Left ventricle myocardium superior (tissue), 1 donor: ENCODE measurements at regions not wholly inside any gene's neighbourhood (a gene's known extent, or its start where the extent isn't known, plus 50 kb on each side); places are given as distances from the start of the nearest gene placed in this dataset.
A peak's percentile ranks its signal among the peaks of the same experiment; 100 is the strongest.

ENCODE experiments used
- ATAC-seq: fragments of 200-7000 bp; cut with Tn5 transposase; one replicate; pipeline ENCODE4 v1.9.1; 2020; ENCODE audit warnings: mild to moderate bottlenecking, moderate library complexity
- DNase-seq: peaks from one replicate; pipeline ENCODE4 v3.0.0-alpha.2; 2020
- intact Hi-C: fragments of 100-400 bp; cut with micrococcal nuclease; formaldehyde crosslinking; loops from one replicate; pipeline ENCODE4 v1.11.0; 2022
- donor health status: DM: no; HTN: yes; CAD: no; lungs with severe emphysema.

DNA sequence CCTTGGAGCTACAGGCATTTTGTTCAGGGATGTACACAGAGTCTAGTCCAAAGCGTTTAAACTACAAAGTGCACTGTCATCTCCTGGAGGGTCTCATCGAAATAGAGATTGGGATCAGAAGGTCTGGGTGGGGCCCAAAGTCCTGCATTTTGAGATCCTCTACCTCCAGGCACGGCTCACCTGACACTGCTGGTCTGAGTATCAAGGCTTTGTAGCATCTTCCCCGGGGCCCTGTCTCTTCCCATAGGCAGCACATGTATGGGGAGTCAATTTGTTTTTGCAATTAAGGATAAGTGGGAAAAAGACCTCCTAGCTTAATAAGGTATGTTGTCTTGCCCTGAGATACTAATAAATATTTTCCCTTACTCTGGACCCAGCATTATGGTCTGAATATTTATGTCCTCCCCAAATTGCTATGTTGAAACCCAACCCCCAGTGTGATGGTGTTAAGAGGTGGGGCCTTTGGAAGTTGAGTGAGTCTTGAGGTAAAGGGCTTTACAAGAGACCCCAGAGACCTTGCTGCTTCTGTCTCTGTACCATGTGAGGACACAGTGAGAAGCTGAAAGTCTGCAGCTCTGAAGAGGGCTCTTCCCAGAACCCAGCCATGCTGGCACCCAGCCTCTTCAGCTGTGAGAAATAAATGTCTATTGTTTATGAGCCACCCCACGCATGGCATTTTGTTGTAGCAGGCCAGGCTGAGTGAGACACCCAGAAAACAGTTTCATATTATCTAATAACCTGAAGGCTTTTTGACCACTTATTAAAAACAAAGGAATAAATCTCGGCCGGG lies 258.7 kb upstream of the HS6ST1 start:
- ATAC-seq (no peak), DNase-seq (no peak)
- intact Hi-C loops, result no loop called here

DNA sequence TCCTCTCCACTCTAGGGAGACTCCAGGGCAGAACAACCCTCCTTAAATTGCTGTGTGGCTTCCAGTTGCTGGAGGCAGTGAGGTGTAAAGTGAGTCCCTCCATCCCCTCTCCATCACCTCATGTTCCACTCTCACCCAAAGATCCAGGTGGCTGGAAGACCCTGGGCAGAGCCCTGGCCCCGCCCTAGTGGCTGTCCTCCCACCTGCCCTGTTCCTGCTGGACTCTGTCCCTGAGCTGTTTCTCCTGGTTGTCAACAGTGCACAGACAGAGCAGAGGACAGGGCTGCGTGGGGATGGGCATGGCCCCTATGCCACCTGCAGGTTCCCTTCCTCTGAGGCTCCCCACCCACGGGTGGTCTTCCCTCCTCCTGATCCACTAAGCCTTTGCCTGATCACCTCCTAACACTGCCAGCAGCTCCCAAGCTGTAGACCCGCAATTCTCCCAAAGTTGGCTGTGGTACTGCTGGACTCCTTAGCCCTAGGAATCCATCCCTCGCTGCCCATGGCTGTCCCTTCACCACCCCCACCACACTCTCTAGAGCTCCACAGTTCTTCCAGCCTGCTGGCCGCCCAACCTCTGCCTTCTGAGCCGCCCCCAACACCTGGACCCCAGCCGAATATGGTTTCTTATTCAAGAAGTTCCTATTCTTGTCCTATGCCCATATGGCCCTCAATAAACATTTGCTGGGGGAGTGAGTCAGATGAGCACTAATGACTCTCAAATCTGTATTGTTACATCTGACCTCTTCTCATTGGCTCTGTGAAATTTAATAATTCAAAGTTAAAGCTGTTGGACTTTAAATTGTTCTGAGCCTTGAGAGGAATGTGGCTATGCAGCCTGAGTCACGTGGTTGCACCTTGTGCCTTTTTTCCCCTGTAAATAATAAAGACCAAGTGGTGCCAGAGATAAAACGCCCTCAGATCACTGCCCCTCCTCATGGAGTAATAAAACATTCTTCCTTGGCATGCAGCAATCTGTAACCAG lies 260.0 kb upstream of the HS6ST1 start:
- intact Hi-C loops, result no loop called here
- DNase-seq (no peak), ATAC-seq (no peak)

DNA sequence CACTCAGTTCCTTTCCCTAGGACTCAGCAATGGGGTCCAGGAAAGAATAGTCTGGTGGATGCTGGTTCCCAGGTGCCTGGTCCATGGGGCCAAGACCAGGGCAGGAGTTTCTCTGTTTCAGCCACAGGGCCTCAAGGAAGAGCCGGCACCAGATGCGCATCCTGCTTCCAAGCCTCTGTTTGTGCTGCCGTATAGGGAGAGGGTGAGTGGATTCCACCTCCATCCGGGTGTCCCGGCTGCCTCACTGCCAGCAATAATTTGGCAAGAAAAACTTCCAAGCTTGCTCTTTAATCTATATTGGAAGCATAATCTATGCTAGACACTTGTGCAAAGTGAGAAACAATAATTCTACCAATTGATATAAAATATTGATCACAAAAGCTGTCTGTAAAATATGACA lies 261.2 kb upstream of the HS6ST1 start:
- DNase-seq (no peak), ATAC-seq (no peak)
- intact Hi-C loops, result no loop called here

DNA sequence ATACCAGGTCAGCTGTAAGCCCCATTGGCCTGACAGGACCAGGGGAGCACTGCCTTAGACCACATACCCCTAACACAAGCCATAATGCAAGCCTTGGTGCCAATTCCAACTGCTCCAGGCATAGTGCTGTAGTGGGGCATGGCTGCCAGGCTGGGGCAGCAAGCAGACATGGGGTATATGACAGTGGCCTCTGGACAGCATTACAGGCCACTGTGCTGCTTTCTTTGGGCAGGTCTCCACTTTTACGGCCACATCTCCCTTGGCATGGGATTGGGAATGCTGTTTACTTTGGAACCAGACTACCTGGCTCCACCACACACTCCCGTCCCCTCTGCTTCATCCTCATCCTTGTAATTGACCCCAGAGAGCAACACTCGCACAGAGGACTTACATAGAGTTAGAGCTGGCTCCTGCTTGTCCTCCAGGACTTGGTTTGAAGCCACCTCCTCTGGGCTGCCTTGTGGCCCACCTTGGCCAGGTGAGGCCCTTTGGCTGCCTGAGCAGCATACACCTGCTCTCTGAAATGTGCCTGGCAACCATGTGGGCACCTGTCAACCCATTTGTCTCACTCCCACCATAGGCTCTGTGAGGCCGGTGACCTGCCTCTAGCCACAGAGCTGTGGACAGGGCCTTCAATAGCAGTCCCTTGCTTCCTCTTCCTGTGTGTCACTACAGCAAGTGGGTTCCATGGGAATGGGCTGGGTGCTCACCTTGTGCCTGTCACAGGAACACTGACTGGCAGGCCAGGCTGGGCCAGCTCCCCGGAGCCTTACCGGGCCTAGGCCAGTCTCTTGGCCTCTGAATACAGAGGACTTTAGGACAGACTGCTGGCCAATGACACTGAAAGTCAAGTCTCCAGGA lies 262.6 kb upstream of the HS6ST1 start:
- intact Hi-C loops, result no loop called here
- no peak for ATAC-seq
- DNase-seq, result no peak

DNA sequence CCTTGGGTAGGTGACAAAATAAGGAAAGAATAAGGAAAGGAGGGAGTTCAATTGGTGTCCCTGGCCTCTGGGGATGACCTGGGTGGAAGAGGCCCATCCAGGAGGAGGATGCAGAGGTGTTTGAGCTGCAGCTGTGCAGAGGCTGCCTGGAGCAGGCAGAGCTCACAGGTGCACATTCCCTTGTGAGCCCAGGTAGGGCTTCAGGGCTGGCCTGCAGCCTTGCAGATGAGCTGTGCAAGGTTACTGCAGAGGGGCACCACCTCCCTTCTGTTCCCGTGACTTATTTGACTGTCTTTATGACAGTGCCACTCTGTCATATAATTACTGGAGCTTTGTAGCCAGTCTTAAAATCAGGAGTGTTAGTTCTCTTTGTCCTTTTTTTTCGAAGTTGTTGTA lies 263.2 kb upstream of the HS6ST1 start:
- ATAC-seq (no peak), DNase-seq (no peak)
- intact Hi-C loops, result no loop called here

DNA sequence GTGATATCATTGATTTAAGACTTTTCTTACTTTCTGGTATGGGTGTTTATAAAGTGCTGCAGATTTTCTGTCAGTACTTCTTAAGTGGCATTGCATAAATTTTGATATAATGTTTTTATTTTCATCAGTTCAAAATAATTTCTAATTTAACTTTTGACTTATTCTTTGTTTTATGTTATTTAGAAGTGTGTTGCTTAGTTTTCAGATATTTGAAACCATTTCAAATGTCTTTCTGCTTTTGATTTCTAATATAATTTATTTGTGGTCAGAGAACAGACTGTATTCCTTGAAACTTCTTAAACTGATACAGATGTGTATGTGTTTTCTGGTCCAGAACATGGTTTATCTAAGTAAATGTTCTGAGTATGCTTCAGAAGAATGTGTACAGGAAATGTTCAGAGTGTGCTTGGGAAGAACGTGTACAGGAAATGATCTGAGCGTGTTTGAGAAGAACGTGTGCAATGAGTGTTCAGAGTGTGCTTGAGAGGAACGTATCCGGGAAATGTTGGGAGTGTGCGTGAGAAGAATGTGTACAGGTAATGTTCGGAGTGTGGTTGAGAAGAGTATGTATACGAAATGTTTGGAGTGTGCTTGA lies 265.7 kb upstream of the HS6ST1 start:
- DNase-seq, result no peak
- no peak for ATAC-seq

DNA sequence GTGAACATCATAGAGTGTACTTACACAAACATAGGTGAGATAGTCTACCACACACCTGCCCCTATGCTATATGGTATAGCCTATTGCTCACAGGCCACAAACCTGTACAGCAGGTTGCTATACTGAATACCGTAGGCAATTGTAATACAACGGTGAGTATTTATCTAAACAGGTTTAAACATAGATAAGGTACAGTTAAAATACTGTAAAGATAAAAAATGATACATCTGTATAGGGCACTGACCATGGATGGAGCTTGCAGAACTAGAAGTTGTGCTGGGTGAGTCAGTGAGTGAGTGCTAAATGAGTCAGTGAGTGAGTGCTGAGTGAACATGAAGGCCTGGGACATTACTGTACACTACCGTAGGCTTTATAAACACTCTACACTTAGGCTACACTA lies 267.0 kb upstream of the HS6ST1 start:
- intact Hi-C loops, result no loop called here
- DNase-seq (no peak), ATAC-seq (no peak)

More for the DNA sequence above, 265.7 kb upstream of the HS6ST1 start:
- intact Hi-C loops, result no loop called here

DNA sequence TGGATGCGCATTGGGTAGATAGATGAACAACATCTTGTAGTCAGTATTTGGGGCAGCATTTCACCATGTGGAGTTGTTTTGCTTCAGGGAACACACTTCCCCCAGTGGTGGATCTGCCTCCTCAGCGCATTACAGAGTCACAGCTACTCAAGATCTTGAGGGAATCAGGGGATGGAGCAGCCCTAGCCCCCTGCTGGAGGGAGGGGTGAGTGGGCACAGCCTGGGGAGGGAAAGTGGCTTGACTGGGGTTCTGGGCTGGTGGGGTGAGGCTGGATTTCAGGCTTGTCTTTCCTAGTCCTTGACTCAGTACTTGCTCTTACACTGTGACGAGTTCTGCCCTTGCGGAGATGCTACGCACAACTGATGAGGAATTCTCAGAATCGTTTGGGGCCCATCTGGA lies 271.0 kb upstream of the HS6ST1 start:
- DNase-seq (no peak), ATAC-seq (no peak)
- intact Hi-C loops, result no loop called here

DNA sequence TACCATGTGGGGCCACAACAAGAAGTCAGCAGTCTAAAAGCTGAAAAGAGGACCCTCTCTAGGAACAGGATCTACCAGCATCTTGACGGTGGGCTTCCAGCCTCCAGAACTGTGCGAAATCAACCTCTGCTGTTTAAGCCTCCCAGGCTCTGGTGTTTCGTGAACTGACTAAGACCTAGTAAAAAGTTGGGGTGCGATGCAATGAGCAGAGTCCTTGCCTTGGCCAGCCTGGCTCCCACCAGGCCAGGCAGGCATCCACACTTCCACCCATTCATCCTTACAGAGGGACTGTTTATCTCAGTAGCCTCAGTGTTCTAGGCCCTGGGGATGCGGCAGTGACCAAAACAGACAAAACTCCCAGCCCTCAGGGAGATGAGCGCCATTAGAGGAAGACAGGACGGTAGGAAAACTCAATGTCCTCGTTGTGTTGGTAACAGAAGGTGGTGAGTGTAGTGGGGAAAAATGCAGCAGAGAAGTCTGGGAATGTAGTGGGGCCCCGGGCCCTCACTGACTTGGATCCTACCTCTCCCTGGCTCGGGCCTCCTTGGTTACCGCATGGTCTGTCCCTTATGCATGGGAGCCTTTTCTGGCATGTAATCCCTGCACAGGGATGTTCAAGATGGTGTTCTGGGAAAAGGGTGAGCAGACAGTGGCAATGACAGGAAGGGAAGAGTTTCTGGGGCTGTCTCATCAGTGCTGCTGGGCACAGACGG lies 271.8 kb upstream of the HS6ST1 start:
- DNase-seq (no peak), ATAC-seq (no peak)
- intact Hi-C loops, result no loop called here

DNA sequence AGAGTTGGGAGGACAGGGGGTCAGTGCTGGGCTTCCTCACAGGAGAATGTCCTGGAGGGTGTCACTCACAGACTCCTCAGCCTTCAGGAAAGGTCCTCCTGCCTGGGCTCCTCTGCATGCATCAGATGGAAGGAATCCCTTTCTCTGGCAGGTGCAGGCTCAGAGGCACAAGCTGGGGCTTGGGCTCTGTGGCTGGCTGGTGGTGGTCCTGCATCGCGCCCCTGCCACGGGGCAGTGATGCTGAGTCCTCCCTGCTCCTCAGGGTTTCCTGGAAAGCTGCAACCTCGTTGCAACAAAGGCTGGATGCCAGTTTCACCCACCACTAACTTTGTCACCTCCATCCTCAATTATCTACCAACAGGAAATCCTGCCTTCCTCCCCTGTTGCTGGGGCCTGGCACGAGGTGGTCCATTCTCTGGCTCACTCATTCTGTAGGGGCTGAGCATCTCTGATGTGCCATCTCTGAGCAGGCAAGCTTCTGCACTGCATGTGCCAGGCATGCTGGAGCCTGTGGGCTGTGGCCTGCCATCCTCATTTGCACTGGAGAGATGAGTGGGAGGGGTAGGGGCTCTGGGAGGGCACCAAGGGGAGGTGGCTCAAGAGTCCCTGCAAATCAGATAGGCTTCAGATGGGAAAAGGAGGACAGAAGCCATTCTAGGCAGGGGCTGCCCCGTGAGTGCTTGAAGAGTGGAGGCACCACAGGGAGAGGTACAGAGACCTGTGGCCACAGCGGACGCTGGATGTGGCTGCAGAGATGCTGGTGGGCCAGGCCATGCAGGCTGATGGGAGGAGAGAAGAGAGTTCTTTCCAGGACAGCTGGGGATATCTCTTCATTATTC lies 272.6 kb upstream of the HS6ST1 start:
- DNase-seq, result no peak
- intact Hi-C loops, result no loop called here
- ATAC-seq, result no peak

DNA sequence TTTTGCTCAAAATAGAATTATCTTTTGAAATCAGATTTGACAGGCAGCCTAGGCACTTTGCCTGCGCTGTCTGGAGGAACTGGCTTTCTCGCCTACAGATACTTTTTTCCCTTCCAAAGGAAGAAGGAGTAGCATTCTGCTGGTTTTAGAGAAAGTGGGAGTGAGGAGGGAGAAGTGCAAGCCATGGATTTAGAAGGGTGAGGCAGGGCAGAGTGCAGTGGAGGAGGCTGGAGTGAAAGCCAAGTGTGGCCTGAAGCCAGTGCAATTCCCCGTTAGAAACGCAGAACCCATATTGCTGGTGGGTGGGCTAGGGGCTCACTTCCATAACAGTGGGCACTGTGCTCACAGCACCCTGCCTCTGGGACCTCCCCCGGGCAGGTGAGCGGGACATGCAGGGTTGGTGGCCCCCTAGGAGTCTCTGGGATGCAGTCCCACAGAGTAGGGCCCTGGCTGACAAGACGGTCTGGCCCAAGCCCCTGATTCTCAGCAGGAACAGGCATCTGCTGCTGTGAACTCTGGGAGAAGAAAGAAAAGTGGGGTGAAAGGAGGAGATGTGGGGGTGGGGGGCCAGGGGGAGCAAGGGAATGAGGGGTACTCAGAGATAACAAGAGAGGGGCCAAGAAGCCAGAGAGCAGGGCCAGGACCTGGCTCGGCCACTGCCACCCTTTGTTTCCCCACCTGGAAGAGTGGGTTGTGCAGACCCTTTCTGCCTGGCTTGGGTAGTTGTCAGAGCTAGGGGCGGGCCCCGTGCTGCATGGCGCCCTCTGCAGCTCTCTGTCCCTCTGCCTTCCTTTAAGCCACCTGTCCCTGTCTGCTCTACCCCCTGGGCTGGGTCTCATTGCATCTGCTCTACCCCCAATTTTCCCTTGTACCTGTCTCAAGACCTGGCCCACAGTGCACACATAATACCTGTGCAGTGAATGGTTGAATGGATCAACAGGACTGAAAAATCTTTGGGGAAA lies 273.5 kb upstream of the HS6ST1 start:
- no peak for ATAC-seq
- intact Hi-C loops, result no loop called here
- no peak for DNase-seq

DNA sequence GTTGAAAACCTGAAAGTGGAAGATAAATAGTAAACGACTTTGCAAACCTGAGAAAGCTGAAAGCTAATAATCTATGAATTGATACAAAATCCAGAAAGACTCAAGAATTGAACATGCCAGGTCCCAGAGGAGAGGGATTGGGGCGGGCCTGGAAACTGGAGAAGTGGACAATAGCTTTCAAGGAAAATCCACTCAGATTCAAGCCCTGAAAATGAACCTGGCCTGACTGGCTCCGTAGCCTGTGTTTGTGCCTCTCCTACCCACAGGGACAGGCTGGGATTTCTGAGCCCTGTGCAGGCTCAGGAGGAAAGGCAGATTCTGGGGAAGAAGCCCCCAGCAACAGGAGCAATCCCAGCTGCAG lies 274.8 kb upstream of the HS6ST1 start:
- no peak for DNase-seq
- intact Hi-C loops, result no loop called here
- no peak for ATAC-seq

DNA sequence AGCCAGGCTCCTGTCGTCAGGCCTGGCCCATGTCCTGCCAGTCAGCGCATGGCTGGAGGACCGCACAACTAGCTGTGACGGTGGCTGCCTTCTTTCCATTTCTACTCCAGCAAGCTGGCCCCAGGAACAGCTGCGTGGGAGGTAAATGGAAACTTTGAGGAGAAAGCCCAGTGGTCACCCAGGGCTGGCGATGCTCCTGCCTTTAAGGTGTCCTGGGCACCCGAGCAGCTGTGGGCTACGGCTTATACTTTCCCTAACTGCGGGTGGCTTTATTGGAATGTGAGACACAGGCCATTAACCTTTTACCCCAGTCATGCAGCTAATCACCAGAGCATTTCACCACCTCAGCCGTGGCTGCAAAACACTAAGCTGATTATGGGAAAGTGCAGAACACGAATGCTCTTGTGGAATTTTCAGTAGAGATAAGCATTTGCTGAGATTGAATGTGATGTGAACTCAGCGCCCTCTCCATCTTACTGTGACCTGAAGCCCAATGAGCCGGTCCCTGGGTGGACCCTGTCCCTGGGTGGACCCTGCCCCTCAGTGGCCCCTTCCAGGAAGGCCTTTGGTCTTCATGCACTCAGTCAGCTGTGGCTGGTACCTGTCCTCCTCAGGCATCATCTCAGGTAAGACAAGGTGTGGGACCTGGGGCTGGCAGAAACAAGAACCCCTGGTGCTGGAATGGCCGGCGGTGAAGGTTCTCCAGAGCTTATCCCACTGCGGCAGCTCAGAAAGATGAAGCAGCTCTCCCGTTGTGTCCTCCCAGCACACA lies 275.4 kb upstream of the HS6ST1 start:
- DNase-seq, result peak; percentile 52

DNA sequence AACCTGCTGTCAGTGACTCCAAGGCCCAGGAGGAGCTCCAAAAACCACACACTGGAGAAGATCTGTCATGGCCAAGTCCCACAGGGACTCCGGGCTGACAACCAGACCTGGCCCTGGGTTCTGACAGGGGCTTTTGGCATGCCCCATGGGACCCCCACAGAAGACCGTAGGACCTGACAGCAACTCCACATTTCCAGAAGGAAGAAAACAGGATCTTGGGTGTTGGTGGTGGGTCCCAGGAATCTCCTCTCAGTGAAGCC lies 275.9 kb upstream of the HS6ST1 start:
- no peak for DNase-seq
- ATAC-seq, result no peak
- intact Hi-C loops, result no loop called here

More for the DNA sequence above, 275.4 kb upstream of the HS6ST1 start:
- ATAC-seq, result peak; percentile 80
- intact Hi-C loops, result no loop called here

DNA sequence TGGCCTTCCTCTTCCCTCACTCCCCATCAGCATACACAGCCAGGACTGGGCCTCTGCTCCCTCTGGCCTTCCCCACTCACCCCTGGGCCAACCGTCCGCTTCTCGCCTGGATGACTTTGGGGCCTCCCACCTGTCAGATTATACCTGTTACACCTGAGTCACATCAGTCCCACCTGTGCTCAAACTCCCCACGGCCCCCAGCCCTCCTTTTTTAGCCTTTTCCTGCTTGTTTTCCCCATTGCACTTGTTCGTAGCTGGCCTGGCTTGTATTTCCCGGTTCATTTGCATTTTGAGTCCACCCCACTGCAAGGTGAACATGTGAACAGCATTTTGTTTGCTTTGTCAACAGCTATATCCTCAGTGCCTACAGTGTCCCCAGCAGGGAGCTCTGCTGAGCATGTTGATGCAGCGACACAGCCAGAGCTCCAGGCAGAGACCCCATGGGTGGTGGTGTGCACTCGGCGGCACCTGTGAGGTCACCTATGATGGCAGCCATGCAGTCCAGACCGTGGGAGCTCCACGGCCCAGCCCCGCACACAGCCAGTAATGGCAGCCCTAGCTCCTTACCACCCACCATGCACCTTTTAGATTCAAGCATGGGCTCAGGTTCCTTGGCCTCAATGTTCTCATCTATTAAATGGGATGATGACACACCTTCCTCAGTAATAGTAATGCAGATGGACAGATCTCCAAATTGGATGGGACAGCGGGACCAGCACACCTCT lies 276.4 kb upstream of the HS6ST1 start:
- DNase-seq (no peak), ATAC-seq (no peak)
- intact Hi-C loops, result no loop called here
